GM18861 (cell line): ENCODE measurements at regions not wholly inside any gene's neighbourhood (a gene's known extent, or its start where the extent isn't known, plus 50 kb on each side); places are given as distances from the start of the nearest gene placed in this dataset.
A peak's percentile ranks its signal among the peaks of the same experiment; 100 is the strongest.
"Not testable (repeated sequence)": the region's sequence is repeated elsewhere in the genome, so short reads cannot be mapped to it uniquely, and the experiment has no call there.

ENCODE experiments used
- ATAC-seq: cut with Tn5 transposase; IDR thresholded peaks from one replicate; pipeline ENCODE4 v1.9.1; 2021; ENCODE audit not compliant: unreplicated experiment

GRCh38 chr7:130942211-130942964, 208.4 kb upstream of the KLF14 start:
- ATAC-seq, result no peak

- ATAC-seq, result no peak
Measured at GRCh38 chr7:130943336-130943901, 209.4 kb upstream of the KLF14 start.

DNA sequence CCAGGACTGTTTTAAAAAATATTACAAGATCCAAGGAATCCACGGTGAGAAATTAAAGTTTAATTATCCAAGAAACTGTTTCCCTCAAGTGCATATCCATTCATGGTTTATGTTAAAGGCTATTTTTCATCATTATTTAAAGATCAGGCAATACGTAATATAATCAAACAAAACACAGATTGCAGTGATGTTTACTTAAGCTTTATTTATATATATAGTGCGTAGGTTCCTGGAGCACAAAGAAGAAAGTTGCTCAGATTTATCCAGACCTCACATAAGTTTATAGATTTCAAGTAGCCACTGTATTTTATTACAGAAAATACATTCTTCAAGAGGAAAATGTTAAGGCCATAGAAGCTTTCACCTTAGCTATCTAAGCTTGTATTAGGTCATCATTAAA, 210.0 kb upstream of the KLF14 start:
- no peak for ATAC-seq

DNA sequence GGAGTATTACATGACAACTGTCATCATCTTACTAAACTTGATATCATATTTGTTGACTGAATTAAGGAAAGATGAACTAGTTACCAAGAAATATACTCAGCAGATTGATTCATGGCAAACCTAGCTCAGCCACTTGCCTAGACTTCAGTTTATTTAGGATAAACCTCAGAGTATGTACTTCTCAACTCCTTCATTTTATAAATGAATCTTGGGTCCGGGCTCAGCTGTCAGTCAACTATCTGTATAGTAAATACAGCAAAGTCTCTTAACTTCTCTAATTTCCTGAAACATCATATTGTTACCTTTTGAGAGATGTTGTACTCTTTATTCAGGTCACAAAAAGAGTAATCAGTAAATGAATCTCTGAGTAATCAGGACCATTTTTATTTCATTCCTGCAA, 211.0 kb upstream of the KLF14 start:
- ATAC-seq, result no peak

DNA sequence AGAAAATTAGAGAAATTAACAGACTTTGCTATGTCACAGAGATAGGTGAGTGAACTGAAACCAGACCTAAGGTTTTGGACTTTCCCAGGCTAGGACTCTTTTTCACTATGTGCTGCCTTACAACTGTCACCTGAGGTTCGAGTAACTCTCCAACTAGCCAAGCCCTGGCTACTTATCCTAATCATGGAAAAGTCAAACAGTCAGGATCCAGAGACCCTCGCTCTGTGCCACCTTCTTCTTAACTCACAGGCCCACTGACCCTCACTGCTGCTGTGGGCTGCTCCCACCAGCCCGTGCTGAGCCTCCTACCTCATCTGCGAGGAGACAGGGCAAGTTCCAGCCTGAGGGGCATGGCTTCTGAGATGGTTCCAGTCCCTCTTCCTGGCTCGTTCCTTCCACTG, 211.4 kb upstream of the KLF14 start:
- no peak for ATAC-seq

DNA sequence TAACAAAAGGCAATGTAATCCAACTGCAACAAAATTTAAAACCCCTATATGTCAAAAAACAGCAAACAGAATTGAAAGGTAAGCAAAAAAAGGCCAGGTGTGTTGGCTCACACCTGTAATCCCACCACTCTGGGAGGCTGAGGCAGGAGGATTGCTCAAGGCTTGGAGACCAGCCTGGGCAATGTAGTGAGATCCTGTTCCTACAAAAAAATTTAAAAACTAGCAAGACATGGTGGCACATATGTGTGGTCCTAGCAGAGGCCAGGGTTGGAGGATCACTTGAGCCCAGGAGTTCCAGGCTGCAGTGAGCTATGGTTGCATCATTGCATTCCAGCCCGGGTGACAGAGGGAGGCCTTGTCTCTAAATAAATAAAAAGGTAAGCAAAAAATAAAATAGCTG, 212.1 kb upstream of the KLF14 start:
- no peak for ATAC-seq

- ATAC-seq, result peak; percentile 29
Measured at GRCh38 chr7:130947792-130948580, 214.0 kb upstream of the KLF14 start.

DNA sequence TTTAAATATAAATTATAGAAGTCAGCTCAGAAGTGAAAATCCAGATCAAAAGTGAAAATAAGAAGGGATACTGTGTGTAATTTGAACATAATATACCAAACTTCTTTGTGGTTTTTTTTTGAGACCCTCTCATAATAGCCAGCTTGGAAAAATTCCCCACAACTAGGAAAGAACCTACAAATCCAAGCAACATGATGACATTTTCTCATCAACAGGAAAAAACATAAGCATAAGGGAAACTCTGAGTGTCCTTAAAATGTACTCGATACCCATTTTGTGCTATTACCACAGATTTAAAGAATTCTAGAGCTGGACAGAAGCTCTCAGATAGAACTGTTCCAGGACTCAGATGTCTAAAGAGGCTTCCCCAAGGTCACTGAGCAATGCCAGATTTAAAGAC, 214.8 kb upstream of the KLF14 start:
- ATAC-seq, result no peak

DNA sequence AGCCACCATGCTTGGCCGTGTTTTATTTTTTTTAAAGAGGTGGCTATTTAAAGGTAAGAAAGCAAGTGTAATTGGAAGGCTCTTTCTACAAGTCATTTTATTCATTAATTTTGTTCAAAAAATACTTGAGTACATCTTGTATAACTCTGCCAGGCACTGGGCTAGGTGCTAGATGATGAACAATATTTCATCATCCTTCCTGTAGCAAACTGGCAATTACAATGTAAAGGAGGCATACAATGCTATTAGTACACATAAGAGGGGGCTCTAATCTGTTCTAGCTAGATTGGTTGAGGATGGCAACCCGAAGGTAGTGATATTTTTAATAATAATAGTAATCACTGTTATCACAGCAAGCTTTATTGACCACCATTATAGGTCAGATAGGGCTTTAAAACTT, 215.5 kb upstream of the KLF14 start:
- no peak for ATAC-seq

DNA sequence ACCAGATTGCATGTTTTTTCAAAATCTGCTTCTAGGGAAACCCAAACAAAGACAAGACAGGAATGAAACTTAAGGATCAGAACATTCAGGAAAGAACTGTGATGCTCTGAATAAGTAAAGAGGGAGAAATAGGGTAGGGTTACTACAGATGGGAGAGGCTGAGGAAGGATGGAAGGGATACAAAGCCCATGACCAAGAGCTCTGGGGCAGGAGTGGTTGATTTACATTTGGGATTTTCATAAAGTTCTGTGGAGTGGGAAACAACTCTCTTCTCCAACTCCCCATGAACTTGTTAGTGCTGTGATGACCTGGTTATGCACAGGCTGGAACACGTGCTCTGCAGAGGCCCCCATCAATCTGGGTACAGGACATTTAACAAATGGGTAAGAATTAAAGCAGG, 216.0 kb upstream of the KLF14 start:
- no peak for ATAC-seq

DNA sequence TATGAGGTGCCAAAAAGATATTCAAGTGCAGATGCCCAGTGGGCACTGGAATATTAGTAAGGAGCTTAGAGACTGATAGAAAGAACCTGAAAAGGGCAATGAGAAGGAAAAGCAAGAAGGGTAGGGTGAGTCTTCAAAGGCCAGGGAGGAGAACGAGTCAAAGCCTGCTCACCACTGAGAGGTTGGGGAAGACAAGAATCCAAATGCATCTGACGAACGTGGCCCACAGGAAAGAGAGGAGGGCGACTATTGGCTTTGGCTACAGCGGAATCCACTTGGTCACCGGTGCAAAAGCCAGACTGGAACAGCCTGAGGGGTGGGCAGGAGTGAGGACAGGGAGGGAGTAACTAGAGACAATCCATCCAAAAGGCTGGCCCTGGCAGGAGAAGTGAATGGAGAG, 216.7 kb upstream of the KLF14 start:
- ATAC-seq, result no peak

DNA sequence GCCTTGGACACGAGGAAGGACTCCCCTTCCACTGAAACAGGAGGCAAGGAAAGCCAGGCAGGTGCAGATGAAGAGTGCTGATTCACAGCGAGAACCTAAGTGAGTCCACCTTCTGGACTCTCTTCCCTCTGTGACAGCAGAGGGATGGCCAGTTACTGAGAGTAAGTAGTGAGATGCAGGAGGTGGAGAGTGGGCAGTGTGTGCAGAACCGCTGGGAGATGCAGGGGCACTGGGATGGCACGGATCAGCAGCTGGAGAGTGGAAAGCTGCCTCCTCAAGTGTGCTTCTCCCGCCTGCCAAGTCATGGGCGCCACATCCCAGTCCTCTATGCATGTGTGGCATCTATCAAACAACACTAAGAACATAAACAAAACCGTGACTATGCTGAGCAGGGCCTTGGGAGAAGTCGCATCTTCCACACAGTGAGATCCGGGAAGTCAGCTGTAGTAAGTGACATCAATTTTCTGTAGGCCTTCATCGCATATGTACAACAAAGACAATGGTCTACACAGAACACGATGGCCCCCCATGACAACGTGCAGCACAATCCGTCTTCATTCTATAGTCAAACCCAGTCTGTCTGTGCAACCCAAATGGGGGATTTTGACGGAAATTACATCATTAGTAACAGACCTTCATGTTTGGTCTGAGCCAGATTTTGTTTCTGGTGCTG, 217.4 kb upstream of the KLF14 start:
- no peak for ATAC-seq

DNA sequence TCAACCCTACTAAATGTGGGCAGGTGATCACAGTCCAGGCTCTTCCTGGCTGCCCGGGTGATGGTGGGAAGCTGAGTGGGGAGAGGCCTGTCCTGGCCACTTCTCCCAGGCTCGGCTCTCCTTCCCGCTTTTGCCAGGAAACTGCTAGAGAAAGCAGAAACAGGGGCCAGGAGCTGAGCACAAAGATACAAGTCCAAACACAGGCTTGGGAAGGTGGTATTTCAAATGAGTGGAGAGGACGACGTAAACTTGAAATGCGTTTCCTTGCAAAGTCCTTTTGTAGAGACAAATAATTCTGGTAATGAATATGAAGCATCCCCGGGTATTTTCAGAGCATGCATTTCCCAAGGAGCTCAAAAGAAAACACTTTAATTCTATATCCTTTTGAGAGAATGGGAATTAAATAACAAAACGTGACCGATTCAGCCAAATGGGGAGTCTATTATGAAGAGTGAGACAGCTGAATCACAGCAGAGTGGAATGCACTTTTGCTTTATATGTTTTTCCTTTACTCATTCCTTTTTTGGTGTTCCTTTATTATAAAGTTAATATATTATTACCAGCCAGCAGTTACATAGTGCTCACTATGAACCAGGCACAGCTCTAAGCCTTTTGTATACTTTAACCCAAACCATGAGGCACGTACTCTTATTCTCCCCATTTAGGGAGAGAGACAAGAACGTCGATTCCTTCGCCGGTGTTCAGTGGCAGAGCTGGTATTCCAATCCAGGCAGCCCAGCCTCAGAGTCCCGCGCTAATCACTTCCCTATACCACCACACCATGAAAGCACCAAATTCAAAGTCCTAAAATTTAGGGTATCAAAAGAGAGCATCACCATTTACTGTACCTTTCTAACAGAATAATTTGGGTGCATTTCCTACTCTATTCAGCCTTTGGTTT, 218.2 kb upstream of the KLF14 start:
- ATAC-seq, result no peak

- no peak for ATAC-seq
Measured at GRCh38 chr7:130953196-130953595, 219.2 kb upstream of the KLF14 start.

DNA sequence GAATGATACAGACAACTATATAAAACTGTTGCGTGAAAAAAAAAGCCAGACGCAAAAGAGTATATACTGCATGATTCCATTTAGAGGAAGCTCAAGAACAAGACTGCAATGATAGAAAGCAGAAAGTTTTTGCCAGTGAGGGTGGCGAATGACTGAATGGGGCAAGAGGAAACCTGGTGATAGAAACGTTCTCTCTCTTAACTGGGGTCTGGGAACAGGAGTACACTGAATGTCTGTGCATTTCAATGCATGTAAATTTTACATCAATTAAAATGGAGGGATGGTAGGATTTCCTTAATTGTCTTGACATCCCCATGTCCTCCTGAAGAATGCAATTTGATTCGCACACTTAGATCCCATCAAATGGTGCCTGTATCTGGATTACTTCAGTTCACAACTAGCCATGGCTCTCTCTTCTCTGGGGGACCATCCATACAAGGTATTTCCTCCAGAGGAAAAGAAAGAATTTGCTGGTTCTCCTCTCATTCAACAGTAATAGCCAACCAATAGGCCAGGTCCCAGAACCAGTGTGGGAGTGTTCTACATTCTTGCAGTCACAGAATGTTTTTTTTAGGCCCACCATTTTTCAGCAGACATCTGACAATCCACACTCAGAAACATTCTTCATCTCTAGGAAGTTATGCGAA, 221.0 kb upstream of the KLF14 start:
- no peak for ATAC-seq

DNA sequence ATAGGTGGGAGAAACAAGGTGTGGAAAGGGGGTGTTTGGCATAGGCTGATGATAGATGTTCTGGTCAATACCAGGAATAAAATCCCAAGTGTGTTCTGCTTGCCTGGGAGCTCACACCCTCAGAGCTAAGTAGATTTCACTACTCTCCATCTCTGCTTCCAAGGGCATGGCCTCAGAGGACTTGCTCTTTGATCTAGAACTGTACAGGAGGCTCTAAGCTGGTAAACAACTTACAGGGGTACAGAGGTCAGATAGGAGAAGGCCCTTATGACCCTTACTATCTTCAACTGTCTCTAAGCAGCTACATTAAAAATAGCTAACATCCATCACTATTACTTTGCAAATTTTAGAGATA, 221.5 kb upstream of the KLF14 start:
- ATAC-seq, result no peak

DNA sequence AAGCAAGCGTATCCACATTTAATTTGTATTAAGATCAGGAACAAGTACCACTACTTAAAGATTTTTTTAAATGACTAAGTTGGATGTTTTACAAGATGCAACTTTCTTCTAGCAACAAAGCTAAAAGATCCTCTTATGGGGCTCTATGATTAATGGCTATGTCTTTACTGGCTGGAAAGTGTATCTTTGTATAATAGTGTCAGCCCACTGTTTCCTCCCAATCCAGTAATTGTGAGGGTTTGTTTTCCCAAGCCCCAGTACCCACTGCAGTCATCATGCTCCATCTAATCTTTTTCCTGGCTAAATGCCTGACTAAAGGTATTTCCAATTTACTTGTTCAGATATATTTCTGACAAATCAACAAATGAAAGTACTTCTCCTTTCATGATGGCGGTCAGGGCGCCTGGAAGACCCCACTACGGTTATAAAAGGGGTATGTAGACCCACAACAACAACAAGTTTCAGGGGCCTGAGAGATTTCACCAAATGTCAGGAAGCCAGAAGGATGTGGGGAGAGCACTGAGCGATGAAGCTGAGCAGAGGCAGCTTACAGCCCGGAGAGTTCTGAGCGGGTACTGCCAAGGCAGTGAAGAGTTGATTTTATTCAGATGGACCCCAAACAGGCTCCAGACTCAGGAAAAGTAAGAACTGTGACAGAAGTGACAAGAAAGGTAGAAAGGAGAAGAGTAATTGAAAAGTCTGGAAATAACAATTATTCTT, 222.6 kb upstream of the KLF14 start:
- ATAC-seq, result no peak

DNA sequence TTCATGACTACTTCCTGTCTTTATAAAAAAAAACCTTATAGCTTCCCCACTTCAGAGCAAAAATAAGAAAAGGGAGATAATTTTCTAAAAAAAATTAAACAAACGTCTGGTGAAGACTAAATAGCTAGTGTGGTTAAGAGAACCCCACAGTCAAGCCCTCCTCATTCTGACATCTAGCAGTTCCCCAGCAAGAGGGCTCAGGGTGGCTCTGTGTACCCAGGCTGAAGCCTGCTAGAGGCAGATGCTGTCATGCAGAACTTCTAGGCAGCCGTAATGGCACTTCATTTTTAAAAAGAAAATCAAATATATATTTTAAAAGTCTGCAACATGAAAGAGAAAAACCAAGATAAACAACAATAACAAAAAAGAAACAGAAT, 223.1 kb upstream of the KLF14 start:
- ATAC-seq, result no peak

- ATAC-seq, result not testable (repeated sequence)
Measured at GRCh38 chr7:130957722-130958435, 223.9 kb upstream of the KLF14 start.
